GM21381 (cell line): ENCODE measurements at regions not wholly inside any gene's neighbourhood (a gene's known extent, or its start where the extent isn't known, plus 50 kb on each side); places are given as distances from the start of the nearest gene placed in this dataset.
"Not testable (repeated sequence)": the region's sequence is repeated elsewhere in the genome, so short reads cannot be mapped to it uniquely, and the experiment has no call there.

Source experiments
- ATAC-seq: cut with Tn5 transposase; IDR thresholded peaks from one replicate; pipeline ENCODE4 v1.9.1; 2021; ENCODE audit warnings: mild to moderate bottlenecking, moderate library complexity; ENCODE audit not compliant: unreplicated experiment

DNA sequence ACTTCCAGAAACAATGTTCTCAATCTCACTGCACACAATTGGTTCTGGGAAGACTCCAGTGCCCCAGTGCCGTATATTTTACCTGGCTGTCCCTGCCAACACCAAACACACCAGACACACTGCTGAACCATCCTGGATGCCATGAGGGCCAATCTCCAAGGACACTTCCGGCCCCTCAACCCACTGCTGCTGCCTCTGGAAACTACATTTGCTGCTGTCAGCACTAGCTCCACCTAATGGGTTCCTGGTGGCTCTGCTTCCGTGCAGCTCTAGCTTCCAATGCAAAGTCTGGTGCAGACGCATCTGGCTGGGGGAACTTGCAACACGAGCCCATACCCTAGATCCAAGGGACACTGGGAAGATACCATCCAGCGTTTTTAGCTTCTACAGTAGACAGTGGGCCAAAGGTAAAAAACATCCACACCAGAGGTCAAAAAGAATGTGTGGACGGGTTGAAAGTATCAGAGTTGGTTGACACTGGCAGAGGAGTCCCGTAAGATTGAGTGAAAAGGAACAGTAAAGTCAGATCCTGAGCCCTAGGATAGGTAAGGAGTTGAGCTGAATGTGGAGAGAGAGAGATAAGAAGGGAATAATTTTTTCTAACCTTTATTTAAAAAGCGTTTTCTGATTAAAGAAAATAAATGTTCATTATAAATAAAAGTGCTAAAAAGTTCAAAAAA lies 99.7 kb upstream of the KIF2A start:
- no peak for ATAC-seq

DNA sequence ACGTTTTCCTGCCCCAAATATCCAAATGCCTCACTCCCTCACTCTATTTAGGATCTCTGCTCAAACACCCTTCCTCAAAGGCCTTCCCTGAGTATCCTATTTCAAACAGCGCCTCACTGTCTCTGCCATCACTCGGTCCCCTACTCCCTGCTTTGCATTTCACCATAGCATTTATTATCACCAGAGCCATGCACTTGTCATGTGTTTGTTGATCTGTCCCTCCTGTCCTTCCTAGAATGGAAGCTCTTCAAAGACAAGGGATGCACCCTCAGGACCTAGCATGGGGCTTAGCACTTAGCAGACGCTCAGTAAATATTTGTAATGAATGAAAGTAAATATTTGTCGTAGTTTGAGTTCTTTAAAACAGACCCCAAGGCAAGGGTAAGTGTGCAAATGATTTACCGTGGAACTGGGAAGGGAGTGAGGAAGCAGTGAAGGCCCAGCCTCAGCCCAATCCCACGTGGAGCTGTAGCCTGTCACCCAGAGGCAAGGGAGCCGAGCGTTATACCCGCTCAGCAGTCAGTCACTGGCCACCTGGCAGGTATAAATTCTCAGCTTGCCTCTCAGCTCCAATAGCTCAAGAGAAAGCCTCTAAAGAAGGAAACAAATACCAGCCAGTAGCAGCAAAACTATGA lies 97.7 kb upstream of the KIF2A start:
- no peak for ATAC-seq

DNA sequence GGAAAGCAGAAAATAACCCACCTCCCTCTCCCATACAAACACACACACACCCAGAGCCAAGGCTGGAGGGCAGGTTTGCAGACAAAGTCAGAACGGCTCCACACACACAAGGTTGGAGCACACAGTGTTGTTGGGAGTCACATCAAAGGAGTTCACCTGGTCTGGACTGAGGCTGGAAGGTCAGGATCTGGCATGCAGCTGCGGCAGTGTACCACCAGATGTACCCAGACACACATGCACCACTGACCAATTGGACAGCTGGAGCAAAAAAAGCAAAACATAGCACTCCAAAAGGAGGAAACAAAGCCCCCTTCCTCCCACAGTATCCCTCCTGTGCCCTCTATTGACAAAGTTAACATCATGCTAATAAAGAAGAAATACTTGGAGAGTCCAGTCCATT lies 94.6 kb upstream of the KIF2A start:
- no peak for ATAC-seq

DNA sequence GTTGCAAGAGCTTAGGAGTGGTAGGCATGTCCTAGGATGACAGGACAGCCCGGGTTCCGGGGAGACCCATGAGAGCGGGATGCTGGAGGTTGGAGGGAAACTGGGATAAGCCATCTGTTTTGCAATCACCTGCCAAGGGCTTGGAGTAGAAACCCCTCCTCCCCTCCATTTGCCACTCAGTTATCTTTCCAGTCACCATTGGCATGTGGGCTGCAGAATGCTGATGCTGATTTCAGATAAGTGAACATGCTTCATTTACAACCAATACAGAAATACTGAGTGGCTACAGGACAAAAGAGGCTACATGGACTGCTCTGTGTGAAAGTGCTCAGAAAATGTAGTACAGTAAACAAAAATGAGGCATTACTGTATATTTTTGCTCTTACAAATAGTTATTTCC lies 93.4 kb upstream of the KIF2A start:
- no peak for ATAC-seq

DNA sequence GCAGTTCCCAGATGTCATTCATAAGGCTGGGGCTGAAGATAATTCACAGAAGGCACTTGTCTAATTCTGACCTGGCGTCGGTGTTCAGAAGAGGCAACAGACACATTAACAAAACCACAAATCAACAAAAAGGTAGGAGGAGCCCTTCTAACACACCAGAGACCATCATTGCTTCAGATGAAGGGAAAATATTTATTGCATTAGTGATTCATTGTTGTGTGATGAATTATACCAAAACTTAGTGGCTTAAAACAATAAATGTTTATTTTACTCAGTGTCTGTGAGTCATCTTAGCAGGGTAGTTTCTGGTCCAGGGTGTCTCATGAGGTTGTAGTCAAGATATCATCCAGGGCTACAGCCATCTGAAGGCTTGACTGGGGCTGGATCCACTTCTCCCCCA lies 91.3 kb upstream of the KIF2A start:
- ATAC-seq, result no peak

DNA sequence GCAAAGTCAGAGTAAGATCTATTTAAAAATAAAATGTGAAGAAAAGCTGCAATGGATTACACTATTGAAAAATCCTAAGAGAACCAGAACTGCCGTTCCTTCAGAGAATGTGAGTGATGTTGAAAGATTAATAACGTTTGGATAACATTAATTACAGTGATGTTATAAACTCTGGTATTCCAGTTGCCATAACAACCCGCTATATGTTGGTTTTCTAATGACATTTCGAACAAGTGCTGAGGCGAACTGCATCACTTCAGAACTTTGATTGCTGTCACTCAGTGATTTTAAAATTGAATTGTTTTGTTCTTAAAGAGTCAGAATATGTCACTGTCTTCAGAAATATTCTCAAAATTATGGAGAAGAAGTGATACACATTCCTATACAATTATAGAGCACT lies 89.4 kb upstream of the KIF2A start:
- not testable (repeated sequence) for ATAC-seq

DNA sequence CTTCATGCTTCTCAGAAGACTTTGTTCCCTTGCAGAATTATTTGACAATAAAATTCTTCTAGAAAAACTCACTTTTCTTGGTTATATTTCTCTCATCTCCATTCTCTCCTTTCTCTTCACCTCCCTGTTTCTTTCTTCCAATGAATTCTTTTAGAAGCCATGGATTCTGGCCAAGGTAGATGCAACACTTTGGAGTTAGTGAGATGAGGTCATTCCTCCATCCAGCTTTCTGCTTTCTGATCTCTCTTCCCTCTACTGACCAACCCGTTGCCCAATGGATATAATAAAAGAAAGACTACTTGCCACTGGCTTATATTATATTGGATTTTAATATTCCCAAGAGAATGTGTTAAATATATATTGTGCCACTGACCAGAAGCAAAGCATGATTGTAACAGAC lies 88.9 kb upstream of the KIF2A start:
- ATAC-seq, result not testable (repeated sequence)

DNA sequence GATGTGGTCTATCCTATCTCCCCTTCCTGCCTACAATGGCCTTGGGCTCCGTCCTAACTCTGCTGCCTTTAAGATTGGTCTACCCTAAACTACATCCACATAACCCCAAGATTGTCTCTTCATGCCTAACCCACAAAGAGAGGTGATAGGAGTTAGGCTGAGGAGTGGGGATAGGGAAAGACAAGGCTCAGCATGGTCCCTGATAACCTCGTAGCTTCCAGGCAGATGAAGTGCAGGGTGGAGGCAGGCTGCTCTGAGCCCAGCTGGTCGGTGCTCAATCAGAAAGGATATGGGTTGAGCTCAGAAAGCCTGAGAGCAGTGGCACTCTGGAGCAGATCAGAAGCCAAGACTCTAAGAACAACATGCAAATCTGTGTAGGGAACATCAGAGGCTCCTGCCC lies 87.1 kb upstream of the KIF2A start:
- not testable (repeated sequence) for ATAC-seq

DNA sequence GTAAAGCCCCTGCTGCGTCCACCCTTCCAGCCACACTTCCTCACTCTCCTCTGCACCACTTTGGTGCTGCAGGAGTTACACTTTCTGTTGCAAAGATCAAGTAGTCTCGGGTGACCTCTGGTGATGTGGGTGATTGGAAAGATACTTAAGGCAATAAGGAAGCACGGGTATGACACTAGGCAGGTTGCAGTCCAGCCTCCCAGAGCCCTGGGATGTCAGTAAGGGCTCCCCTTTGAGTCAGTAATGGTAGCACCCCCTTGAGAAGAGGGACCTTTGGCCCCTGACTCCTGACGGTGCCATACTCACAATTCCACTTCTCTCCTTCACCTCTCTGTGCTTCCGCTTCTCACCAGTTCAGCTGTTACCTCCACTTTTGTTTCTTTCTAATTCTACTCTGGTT lies 84.1 kb upstream of the KIF2A start:
- ATAC-seq, result not testable (repeated sequence)

DNA sequence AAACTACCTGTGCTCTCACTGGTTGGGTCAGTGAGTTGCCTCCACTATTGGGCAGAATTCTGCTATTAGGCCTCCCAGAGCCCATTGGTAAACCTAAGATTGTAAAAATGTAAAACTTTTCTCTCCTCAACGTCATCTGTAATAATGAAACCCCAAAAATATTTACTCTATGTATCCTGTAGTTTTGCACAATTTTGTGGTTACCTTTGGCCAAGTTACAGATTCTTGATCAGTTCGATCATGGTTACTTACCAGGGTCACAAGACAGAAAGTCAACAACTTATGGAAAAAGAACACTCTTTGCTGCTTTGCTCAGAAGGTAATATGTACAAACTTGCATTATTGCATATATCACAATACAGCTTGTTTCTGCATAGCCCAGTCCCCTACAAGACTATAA lies 83.7 kb upstream of the KIF2A start:
- not testable (repeated sequence) for ATAC-seq

DNA sequence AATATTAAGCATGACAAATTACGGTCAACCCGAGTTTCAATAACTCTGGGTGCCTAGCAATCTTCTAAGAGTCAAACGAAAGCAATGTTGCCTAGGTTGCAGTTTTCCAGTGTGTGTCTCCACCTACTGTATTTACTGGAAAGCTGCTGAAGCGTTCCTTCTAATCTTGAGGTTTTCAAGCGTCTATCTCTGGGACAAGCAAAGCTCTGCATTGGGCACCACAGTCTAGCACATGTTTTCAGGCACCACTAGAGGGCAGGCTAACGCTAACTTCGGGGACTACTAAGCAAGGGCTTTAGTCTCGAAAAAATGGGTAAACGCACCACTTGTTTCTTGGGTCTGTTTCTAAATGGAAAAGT lies 82.7 kb upstream of the KIF2A start:
- ATAC-seq, result peak; percentile 90

DNA sequence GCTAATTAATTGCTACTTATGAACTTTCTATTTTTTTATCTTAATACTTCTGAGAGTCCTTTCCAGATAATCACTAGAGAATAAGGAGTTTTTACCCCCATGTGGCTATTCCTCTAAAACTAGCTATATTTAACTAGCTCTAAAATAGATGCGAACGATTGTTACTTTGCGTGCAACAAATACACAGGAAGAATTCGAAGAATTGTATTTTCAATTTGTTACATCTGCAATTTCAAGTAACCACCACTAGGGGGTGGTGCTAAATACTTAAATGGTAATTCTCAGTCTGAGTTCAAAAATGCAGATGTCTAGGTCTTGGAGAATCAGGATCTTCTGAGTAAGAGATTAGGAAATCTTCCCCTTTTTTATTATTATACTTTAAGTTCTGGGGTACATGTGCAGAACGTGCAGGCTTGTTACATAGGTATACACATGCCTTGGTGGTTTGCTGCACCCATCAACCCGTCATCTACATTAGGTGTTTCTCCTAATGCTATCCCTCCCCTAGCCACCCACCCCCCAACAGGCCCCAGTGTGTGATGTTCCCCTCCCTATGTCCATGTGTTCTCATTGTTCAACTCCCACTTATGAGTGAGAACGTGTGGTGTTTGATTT lies 80.9 kb upstream of the KIF2A start:
- ATAC-seq, result not testable (repeated sequence)

DNA sequence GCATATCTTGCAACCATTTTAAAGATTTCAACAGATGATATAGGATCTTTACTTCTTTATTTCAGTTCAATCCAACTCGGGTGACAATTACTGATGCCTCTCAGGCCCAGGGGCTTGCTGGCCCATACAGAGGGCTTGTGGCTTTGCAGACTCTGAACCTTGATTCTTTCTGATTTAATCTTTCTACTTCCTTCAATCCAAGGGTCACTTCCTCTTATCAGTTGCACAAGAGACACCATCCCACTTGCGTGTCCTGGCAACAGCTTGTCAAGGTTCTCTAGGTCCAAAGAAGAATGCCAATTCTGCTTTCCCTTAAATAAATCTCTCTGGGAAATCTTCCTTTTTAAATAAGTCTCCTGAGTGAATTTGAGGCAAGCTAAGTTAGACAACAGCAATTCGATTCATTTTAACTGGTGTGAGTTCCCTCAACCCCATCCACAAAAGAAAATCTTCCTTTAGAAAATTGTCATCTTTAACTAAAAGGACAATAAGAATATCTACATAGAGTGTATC lies 75.1 kb upstream of the KIF2A start:
- not testable (repeated sequence) for ATAC-seq

DNA sequence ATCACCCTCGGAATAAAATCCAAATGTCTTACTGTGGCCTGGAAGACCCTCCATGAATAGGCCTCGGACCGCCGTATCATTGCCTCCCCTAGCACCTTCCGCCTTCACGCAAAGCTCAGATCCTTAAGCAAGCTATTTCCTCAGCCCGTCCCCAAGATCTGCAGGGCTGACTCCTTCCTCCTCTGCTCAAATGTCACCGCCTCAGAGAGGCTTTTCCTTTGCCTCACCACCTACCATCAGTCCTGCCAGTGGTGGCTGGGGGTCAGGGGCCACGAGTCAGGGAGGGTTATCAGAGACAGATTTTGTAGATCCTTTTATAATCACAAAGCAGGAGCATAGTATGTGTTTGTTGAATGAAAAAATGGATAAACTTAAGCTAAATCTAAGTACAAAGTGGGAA lies 74.4 kb upstream of the KIF2A start:
- ATAC-seq, result no peak

DNA sequence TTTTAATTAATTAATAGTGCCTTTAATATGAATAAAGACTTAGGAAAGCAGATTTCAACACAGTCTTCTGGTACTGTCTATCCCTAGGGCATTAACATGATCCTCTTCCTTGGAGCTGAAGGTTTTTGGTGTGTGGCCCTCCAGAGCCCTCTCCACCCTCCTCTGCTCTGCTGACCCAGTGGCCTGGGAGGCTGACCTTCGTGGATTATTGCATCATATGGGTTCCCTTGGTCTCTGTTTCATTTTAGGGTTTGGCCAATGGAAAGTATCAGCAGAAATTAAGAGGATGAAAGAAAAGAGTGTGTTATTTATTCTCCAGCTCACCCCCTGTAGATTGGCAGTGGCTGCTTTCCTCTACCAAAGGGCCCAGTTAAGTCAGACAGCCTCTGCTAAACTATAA lies 73.8 kb upstream of the KIF2A start:
- ATAC-seq, result not testable (repeated sequence)

DNA sequence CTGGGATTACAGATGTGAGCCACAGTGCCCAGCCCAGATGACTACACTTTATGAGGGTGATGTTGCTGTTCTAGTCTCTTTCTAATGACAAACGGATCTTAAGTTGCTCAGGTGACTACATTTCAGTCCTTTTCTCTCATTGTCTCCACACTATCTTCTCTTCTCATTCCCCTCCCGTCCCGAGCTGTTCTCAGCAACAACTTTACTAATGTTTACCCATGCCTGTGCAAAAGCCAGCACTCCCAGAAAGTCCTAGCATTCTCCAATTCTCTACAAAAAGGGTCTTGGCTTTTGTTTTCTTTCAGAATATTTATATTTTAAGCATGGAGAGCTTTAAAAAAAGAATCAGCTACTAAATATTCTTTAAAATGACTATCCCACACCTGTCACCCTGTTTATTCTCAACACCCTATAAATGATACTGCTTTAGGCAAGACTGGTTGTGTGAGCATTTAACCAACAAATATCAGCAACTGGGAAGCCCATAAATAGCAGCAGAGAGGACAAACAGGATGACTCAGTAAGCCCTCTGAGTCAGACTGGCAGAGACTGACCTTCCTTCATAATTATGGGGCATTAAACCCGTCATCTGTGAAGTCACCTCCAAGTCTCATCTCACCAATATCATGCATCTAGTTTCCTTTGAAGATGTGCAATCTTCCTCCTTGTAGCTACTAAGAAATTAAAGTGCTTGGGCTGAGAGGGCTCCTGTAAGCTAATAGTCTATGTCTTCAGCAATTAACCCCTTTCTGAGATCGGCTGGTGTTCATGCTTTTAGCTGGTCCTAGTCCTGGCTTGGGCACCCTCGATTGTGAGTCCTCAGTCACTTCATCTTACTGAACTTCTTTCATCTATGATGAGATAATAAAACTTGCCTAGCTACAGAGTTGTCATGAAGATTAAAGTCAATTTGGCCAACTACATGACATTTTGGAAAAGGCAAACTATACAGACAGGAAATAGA lies 72.6 kb upstream of the KIF2A start:
- ATAC-seq, result peak; percentile 65

DNA sequence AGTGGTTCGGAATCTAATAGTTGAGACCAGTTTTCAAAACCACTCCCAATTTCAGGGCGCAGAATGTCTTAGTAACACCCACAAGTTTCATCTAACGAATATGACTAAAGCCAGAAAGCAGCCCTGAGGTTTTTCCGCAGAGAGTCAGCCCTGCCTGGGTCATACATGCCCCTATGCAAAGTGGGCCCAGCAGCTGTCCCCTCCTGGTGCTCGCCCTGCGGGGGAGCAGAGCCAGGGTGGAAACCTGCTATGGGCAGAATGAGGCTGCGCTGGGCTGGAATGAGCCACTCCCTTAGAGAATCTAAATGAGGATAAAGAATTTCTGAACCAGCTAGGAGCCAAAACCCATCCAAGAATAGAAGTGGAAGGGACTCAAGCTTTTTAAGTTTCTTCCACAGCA lies 69.4 kb upstream of the KIF2A start:
- ATAC-seq, result peak; percentile 51

DNA sequence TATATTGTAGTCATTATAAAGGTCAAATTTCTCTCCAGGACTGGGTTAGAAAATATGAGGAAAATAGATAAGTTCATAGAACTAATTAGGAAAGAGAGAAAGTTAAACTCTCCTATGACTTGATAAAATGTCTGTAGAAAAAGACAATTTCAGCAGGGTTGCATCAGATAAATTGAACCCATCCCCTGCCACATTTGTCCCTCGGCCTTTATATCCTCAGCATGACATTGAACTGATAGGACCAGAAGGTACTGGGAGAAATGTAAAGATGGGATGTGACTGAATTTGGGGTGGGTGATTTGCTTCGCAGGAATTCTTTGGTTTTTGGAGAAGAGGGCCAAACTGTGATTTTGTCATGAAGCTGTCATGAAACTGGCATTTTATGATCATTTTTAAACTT lies 68.1 kb upstream of the KIF2A start:
- ATAC-seq, result not testable (repeated sequence)

DNA sequence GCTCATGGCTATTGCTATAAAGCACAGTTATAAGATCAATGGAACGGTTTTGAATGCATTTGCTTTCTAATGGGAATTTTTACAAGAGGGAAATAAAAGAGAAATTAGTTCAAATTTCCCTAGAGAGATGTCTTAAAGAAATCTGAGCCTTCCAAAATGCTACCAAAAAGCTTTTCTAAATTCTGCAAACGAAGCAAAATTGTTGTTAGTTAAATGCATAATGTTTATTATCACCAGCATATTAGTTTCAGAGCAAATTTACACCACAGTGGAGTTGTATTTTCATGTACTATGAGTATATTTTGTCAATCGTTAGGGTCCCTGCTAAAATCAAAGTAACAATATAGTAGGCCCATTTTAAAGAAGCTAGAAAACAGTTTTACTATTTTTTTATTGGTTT lies 67.4 kb upstream of the KIF2A start:
- ATAC-seq, result not testable (repeated sequence)

DNA sequence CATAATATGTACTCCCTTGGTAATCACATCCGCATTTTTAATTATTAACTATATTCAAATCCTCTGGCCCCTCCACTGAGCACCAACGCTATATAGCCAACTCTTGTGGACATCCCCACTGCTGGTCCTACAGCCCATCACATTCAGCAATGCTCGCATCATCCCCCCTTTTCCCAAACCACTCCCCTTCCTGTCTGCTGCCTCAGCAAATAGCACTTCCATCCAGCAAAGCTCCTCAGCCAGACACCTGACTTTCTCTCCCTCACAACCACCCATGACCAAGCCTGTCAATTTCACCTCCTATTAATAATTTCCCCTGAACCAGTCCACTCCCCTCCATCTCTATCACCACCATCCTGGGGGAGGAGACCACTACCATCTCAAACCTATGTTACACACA lies 65.5 kb upstream of the KIF2A start:
- ATAC-seq, result not testable (repeated sequence)

DNA sequence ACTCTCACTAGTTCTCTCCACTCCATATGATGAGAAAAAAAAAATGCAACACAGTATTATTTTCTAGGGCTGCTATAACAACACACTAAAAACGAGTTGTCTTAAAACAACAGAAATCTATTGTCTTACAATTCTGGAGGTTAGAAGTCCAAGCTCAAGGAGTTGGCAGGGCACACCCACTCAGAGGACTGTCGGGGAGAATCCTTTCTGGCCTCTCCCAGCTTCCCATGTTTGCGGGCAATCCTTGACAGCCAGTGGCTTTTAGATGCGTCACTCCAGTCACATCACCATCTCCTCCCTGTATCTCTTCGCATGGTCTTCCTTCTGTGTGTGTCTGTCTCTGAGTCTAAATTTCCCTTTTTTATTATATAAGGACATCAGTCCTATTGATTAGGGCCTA lies 64.0 kb upstream of the KIF2A start:
- ATAC-seq, result not testable (repeated sequence)
